PC-9 (cell line): ENCODE measurements at regions not wholly inside any gene's neighbourhood (a gene's known extent, or its start where the extent isn't known, plus 50 kb on each side); places are given as distances from the start of the nearest gene placed in this dataset.

Experiments used
- BruUV-seq: library from RNA; stranded (reverse); fragments of 400-500 nt; replicated peaks from 2 replicates; lab custom pipeline; 2021; lab: Mats Ljungman, UMichigan
- CTCF ChIA-PET: fragments of 300-600 bp; sonication (Branson Sonifier 250); formaldehyde crosslinking; loops from one replicate; lab custom pipeline; 2022; ENCODE audit warnings: antibody characterized with exemption; lab: Charles Lee
- POLR2A ChIA-PET: fragments of 300-600 bp; sonication (Branson Sonifier 250); formaldehyde crosslinking; loops from one replicate; lab custom pipeline; 2022; ENCODE audit warnings: antibody characterized with exemption; ENCODE audit not compliant: unreplicated experiment; lab: Charles Lee
- DNase-seq, 2 experiments: peaks; one replicate each; pipeline versions ENCODE4 v3.0.0 to v3.0.0-alpha.2; 2015 to 2022; ENCODE audit warnings: mixed read lengths in 1 of 2
- H2AFZ ChIP-seq: fragments of 200-600 bp; sonication (generic); 2 replicates; pipeline ENCODE4 v1.8.1; 2017; ENCODE audit warnings: antibody characterized with exemption
- H3F3A ChIP-seq: fragments of 200-600 bp; sonication (generic); 2 replicates; pipeline ENCODE4 v1.8.1; 2017; ENCODE audit warnings: antibody characterized with exemption, mild to moderate bottlenecking, low read depth; ENCODE audit not compliant: insufficient read depth
- H3K27ac ChIP-seq: fragments of 200-600 bp; sonication (generic); 2 replicates; pipeline ENCODE4 v1.6.1; 2016; ENCODE audit warnings: mixed run types
- H3K27me3 ChIP-seq: fragments of 200-600 bp; sonication (generic); 2 replicates; pipeline ENCODE4 v1.6.1; 2016; ENCODE audit warnings: low read depth, mixed run types; ENCODE audit not compliant: insufficient read depth
- H3K36me3 ChIP-seq: fragments of 200-600 bp; sonication (generic); 2 replicates; pipeline ENCODE4 v1.6.1; 2016; ENCODE audit warnings: low read depth, mixed run types
- H3K4me1 ChIP-seq: fragments of 200-600 bp; sonication (generic); replicated peaks from 2 replicates; pipeline ENCODE4 v1.6.1; 2016; ENCODE audit warnings: mixed run types; ENCODE audit not compliant: insufficient read depth
- H3K4me2 ChIP-seq: fragments of 200-600 bp; sonication (generic); 2 replicates; pipeline ENCODE4 v1.6.1; 2017; ENCODE audit warnings: mixed run types
- H3K4me3 ChIP-seq: fragments of 200-600 bp; sonication (generic); 2 replicates; pipeline ENCODE4 v1.6.1; 2016; ENCODE audit warnings: mixed run types
- H3K79me2 ChIP-seq: fragments of 200-600 bp; sonication (generic); 2 replicates; pipeline ENCODE4 v1.6.1; 2017; ENCODE audit warnings: low read depth, mixed run types
- H3K9me2 ChIP-seq: fragments of 200-600 bp; sonication (generic); 2 replicates; pipeline ENCODE4 v1.8.1; 2017; ENCODE audit warnings: mild to moderate bottlenecking; ENCODE audit not compliant: insufficient read depth
- H3K9me3 ChIP-seq: fragments of 200-600 bp; sonication (generic); 2 replicates; pipeline ENCODE4 v1.8.1; 2016; ENCODE audit warnings: low read depth; ENCODE audit not compliant: insufficient read depth
- H4K20me1 ChIP-seq: fragments of 200-600 bp; sonication (generic); 2 replicates; pipeline ENCODE4 v1.8.1; 2017; ENCODE audit not compliant: insufficient read depth
- EZH2 ChIP-seq: fragments of 200-600 bp; sonication (generic); IDR thresholded peaks from 2 replicates; pipeline ENCODE4 v1.8.0; 2017; ENCODE audit warnings: antibody characterized with exemption, low read depth
- intact Hi-C: fragments of 100-400 bp; cut with micrococcal nuclease; formaldehyde crosslinking; loops from one replicate; pipeline ENCODE4 v1.10.0; 2022; ENCODE audit not compliant: unreplicated experiment
- TF ChIP-seq, protein P1 (sequence below): fragments of 200-600 bp; sonication (generic); conservative IDR thresholded peaks from 2 replicates; pipeline ENCODE4 v1.6.1; 2017; ENCODE audit warnings: mixed run types, antibody characterized with exemption, mild to moderate bottlenecking, moderate library complexity

DNA sequence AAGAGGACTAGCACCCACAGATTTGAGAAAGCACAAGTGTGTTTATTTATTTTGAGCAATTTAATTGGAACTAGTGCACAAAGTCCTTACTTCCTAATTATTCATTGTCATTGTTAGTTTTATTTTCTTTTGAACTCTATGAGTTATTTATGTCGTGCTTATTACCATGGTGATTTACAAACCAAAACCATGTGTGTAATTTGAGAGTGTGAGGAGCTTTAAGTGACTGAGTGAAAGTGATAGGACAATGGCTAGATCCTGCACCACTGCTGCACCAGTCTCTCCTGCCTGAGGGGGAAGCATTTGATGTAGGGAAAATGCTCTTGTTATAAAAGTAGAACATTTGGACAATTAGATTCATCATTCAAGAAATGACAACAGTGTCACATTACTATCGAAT lies 172.3 kb upstream of the KLF12 start:
- no TSS peak for BruUV-seq
- no peaks in the 10 kb centered on the region for H4K20me1 ChIP-seq
- H3K9me2 ChIP-seq: no peaks in the 10 kb centered on the region
- no peaks in the 10 kb centered on the region for H3K9me3 ChIP-seq
- ChIA-PET POLR2A (interaction anchor here (0.6 kb wide), 1 partner anchor 1251 kb away, joined by 5 read pairs; no protein-coding TSS in a partner anchor), CTCF (no interaction called here)
- H3K79me2 ChIP-seq: no peaks in the 10 kb centered on the region
- H3F3A ChIP-seq: no peaks in the 10 kb centered on the region
- TF ChIP-seq, protein P1, sequence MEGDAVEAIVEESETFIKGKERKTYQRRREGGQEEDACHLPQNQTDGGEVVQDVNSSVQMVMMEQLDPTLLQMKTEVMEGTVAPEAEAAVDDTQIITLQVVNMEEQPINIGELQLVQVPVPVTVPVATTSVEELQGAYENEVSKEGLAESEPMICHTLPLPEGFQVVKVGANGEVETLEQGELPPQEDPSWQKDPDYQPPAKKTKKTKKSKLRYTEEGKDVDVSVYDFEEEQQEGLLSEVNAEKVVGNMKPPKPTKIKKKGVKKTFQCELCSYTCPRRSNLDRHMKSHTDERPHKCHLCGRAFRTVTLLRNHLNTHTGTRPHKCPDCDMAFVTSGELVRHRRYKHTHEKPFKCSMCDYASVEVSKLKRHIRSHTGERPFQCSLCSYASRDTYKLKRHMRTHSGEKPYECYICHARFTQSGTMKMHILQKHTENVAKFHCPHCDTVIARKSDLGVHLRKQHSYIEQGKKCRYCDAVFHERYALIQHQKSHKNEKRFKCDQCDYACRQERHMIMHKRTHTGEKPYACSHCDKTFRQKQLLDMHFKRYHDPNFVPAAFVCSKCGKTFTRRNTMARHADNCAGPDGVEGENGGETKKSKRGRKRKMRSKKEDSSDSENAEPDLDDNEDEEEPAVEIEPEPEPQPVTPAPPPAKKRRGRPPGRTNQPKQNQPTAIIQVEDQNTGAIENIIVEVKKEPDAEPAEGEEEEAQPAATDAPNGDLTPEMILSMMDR: no peak
- TF ChIP-seq EZH2: no peak
- H3K4me3 ChIP-seq: no peak overlapping the region
- DNase-seq: no peak
- no peaks in the 10 kb centered on the region for H3K36me3 ChIP-seq
- no peak overlapping the region for H2AFZ ChIP-seq
- H3K4me1 ChIP-seq: no peaks in the 10 kb centered on the region
- no peak overlapping the region for H3K4me2 ChIP-seq
- no peak overlapping the region for H3K27ac ChIP-seq
- intact Hi-C loops: no loop called here
- no peaks in the 10 kb centered on the region for H3K27me3 ChIP-seq

- BruUV-seq: no TSS peak
- Histone ChIP-seq H3K36me3 (no peaks in the 10 kb centered on the region), H4K20me1 (no peaks in the 10 kb centered on the region), H3K27ac (no peak overlapping the region), H3K79me2 (no peaks in the 10 kb centered on the region), H3K9me2 (no peaks in the 10 kb centered on the region), H2AFZ (no peak overlapping the region), H3F3A (no peaks in the 10 kb centered on the region), H3K4me2 (no peak overlapping the region), H3K4me1 (no peaks in the 10 kb centered on the region), H3K9me3 (no peaks in the 10 kb centered on the region), H3K27me3 (no peaks in the 10 kb centered on the region), H3K4me3 (no peak overlapping the region)
- TF ChIP-seq, protein P1: no peak
- TF ChIP-seq EZH2: no peak
- intact Hi-C loops: no loop called here
- ChIA-PET CTCF (no interaction called here), POLR2A (no interaction called here)
- no peak for DNase-seq
Observed at GRCh38 chr13:74305876-74306275, 171.7 kb upstream of the KLF12 start.

DNA sequence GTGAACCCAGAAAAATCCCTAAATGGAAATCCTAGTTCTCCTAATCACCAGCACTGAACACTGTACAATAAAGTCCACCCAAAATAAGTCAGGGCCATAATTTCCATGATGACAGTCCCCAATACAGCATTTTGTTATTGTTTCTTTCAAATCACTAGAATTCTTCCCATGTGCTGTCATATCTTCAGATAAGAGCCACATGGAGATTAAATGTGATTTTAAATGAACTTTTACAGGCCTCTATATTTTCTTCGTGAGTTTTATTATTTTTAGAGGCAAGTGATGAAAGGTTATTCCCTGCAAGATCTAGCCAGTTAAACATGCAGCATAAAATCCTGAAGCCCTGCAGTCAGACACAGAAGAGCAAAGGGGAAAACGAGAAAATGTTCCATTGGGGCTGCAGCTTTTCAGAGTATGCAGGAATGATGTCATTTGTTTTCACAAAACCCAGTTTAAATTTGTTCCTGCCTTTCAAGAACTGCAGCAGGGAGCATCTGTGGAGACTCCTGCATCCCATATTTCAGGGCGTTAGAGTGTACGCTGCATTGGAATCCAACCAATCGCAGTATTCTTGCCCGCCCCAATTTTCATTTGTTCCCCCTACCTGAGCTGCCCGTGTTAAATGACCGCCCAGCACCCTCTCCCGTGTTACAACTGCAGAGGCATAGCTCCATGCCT lies 167.2 kb upstream of the KLF12 start:
- no peaks in the 10 kb centered on the region for H3F3A ChIP-seq
- H3K4me1 ChIP-seq: no peaks in the 10 kb centered on the region
- no peak overlapping the region for H2AFZ ChIP-seq
- DNase-seq: no peak
- TF ChIP-seq EZH2: no peak
- TF ChIP-seq, protein P1: no peak
- H3K36me3 ChIP-seq: no peaks in the 10 kb centered on the region
- no peaks in the 10 kb centered on the region for H3K79me2 ChIP-seq
- H3K9me2 ChIP-seq: no peaks in the 10 kb centered on the region
- no peaks in the 10 kb centered on the region for H3K9me3 ChIP-seq
- no peak overlapping the region for H3K4me3 ChIP-seq
- H3K27me3 ChIP-seq: no peaks in the 10 kb centered on the region
- ChIA-PET POLR2A (no interaction called here), CTCF (no interaction called here)
- no peak overlapping the region for H3K4me2 ChIP-seq
- H4K20me1 ChIP-seq: no peaks in the 10 kb centered on the region
- BruUV-seq: no TSS peak
- intact Hi-C loops: no loop called here
- no peak overlapping the region for H3K27ac ChIP-seq
